ENCODE measurements at regions not wholly inside any gene's neighbourhood (a gene's known extent, or its start where the extent isn't known, plus 50 kb on each side); places are given as distances from the start of the nearest gene placed in this dataset.

DNA sequence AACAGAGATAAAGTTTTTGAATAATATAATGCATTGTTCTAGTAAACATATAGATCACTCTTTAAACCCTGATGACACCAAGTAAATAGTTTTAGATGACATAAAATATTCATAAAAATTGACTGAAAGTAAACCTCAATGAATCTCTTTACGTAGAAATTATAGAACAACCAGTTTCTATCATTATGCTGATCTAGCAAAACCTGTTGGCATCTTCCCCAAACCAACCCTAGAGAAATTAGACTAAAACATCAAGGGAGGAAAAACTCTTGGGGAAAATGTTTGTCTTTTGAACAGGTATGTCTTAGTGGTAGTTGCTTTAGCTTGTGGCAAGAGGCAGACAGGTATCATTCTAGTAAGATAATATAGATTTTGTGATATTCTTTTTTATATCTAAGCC, 747.0 kb upstream of the CDH6 start:
- TF ChIP-seq, protein P1, sequence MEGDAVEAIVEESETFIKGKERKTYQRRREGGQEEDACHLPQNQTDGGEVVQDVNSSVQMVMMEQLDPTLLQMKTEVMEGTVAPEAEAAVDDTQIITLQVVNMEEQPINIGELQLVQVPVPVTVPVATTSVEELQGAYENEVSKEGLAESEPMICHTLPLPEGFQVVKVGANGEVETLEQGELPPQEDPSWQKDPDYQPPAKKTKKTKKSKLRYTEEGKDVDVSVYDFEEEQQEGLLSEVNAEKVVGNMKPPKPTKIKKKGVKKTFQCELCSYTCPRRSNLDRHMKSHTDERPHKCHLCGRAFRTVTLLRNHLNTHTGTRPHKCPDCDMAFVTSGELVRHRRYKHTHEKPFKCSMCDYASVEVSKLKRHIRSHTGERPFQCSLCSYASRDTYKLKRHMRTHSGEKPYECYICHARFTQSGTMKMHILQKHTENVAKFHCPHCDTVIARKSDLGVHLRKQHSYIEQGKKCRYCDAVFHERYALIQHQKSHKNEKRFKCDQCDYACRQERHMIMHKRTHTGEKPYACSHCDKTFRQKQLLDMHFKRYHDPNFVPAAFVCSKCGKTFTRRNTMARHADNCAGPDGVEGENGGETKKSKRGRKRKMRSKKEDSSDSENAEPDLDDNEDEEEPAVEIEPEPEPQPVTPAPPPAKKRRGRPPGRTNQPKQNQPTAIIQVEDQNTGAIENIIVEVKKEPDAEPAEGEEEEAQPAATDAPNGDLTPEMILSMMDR (IDR thresholded peaks at IDR 0.05) = no peak
- TF ChIP-seq POLR2A (IDR thresholded peaks at IDR 0.05) (no peak), POLR2AphosphoS5 (IDR thresholded peaks at IDR 0.05) (no peak)
